H1 (cell line): ENCODE measurements at regions not wholly inside any gene's neighbourhood (a gene's known extent, or its start where the extent isn't known, plus 50 kb on each side); places are given as distances from the start of the nearest gene placed in this dataset.

Source experiments
- CTCF ChIA-PET: fragments of 300-600 bp; sonication (Branson Sonifier 250); formaldehyde crosslinking; loops from one replicate; lab custom pipeline; 2021; ENCODE audit not compliant: partially characterized antibody; lab: Charles Lee
- POLR2A ChIA-PET: fragments of 300-600 bp; sonication (Branson Sonifier 250); formaldehyde crosslinking; loops from one replicate; lab custom pipeline; 2021; ENCODE audit warnings: inconsistent platforms; ENCODE audit not compliant: partially characterized antibody; lab: Charles Lee
- DNase-seq, 2 experiments: peaks; one replicate each; pipeline versions ENCODE4 v3.0.0 to v3.0.0-alpha.2; 2010 to 2022; ENCODE audit warnings: low spot score in 2 of 2, low read depth in 1 of 2, mixed read lengths in 1 of 2
- FAIRE-seq: peaks from 2 replicates; lab custom pipeline; 2011; peaks lifted over from hg19 to GRCh38; lab: Jason Lieb, UNC
- H2AFZ ChIP-seq: 2 replicates; pipeline ENCODE4 v1.8.1; 2012; ENCODE audit warnings: low read length, inconsistent platforms
- H2AK5ac ChIP-seq: 2 replicates; pipeline ENCODE4 v1.6.1; 2013; ENCODE audit warnings: low read depth, low read length
- H2BK120ac ChIP-seq: replicated peaks from 2 replicates; pipeline ENCODE3; 2013; ENCODE audit warnings: low read depth, low read length, inconsistent platforms
- H2BK12ac ChIP-seq: 2 replicates; pipeline ENCODE4 v1.6.1; 2013; ENCODE audit warnings: low read depth, low read length
- H2BK15ac ChIP-seq: 2 replicates; pipeline ENCODE4 v1.6.1; 2013; ENCODE audit warnings: low read length
- H2BK20ac ChIP-seq: 2 replicates; pipeline ENCODE4 v1.6.1; 2013; ENCODE audit warnings: low read length
- H2BK5ac ChIP-seq: 2 replicates; pipeline ENCODE4 v1.6.1; 2013; ENCODE audit warnings: low read depth, low read length
- H3K14ac ChIP-seq: 2 replicates; pipeline ENCODE4 v1.6.1; 2013; ENCODE audit warnings: inconsistent platforms; ENCODE audit not compliant: insufficient read length
- H3K18ac ChIP-seq: 2 replicates; pipeline ENCODE4 v1.6.1; 2013; ENCODE audit warnings: low read length; ENCODE audit errors: extremely low read depth
- H3K23ac ChIP-seq: 2 replicates; pipeline ENCODE4 v1.6.1; 2013; ENCODE audit warnings: inconsistent platforms; ENCODE audit not compliant: insufficient read length
- H3K23me2 ChIP-seq: 2 replicates; pipeline ENCODE4 v1.6.1; 2013; ENCODE audit warnings: low read depth, low read length
- H3K27ac ChIP-seq: 2 replicates; pipeline ENCODE4 v1.6.1; 2011; ENCODE audit warnings: low read depth, low read length, inconsistent platforms
- H3K27me3 ChIP-seq, 4 experiments: replicated peaks in 1 of 4; 1 replicate in 1 of 4; 2 replicates in 3 of 4; pipeline versions ENCODE4 v1.6.1 to v1.8.1; 2011 to 2013; ENCODE audit warnings: low read length in 3 of 4, mild to moderate bottlenecking in 3 of 4, inconsistent platforms in 2 of 4, mixed read lengths in 2 of 4, moderate library complexity in 1 of 4; ENCODE audit not compliant: control insufficient read depth in 3 of 4, insufficient read depth in 3 of 4; ENCODE audit errors: extremely low read depth in 1 of 4
- H3K36me3 ChIP-seq, 4 experiments: 2 replicates each; pipeline versions ENCODE4 v1.6.1 to v1.8.1; 2011 to 2013; ENCODE audit warnings: mild to moderate bottlenecking in 4 of 4, low read length in 3 of 4, moderate library complexity in 2 of 4, control low read depth in 1 of 4, inconsistent platforms in 1 of 4; ENCODE audit not compliant: insufficient read depth in 4 of 4, control insufficient read depth in 2 of 4
- H3K4ac ChIP-seq: replicated peaks from 2 replicates; pipeline ENCODE3; 2013; ENCODE audit warnings: low read length, low read depth, mixed read lengths, inconsistent platforms; ENCODE audit not compliant: insufficient read length
- H3K4me1 ChIP-seq, 4 experiments: replicated peaks in 1 of 4; 1 replicate in 1 of 4; 2 replicates in 3 of 4; pipeline versions ENCODE4 v1.6.1 to v1.8.1; 2011 to 2013; ENCODE audit warnings: low read length in 3 of 4, inconsistent platforms in 2 of 4, mixed read lengths in 1 of 4; ENCODE audit not compliant: insufficient read depth in 4 of 4, control insufficient read depth in 3 of 4
- H3K4me2 ChIP-seq, 2 experiments: 2 replicates each; pipeline versions ENCODE4 v1.6.1 to v1.8.1; 2011 to 2013; ENCODE audit warnings: low read depth in 2 of 2, low read length in 2 of 2, control low read depth in 1 of 2, inconsistent platforms in 1 of 2, mild to moderate bottlenecking in 1 of 2; ENCODE audit not compliant: insufficient read depth in 1 of 2
- H3K4me3 ChIP-seq, 4 experiments: fragments of 200-600, 300-600 bp in 1 of 4; sonication (generic), shearing (Covaris generic), sonication (Bioruptor Twin) in 1 of 4; 2 replicates each; pipeline versions ENCODE4 v1.5.1 to v1.8.1; 2011 to 2016; ENCODE audit warnings: low read length in 4 of 4, low read depth in 3 of 4, control low read depth in 2 of 4, inconsistent platforms in 2 of 4, mild to moderate bottlenecking in 2 of 4, mixed read lengths in 1 of 4, moderate library complexity in 1 of 4; ENCODE audit not compliant: insufficient read depth in 2 of 4; ENCODE audit errors: extremely low read depth in 1 of 4
- H3K56ac ChIP-seq: replicated peaks from 2 replicates; pipeline ENCODE3; 2013; ENCODE audit warnings: low read depth, mild to moderate bottlenecking, mixed read lengths, low read length, inconsistent platforms; ENCODE audit not compliant: insufficient read length
- H3K79me1 ChIP-seq: 2 replicates; pipeline ENCODE4 v1.6.1; 2013; ENCODE audit warnings: low read depth, low read length, control low read depth
- H3K79me2 ChIP-seq, 2 experiments: 2 replicates each; pipeline versions ENCODE4 v1.6.1 to v1.8.1; 2012 to 2013; ENCODE audit warnings: low read length in 2 of 2, mild to moderate bottlenecking in 2 of 2, inconsistent platforms in 1 of 2; ENCODE audit not compliant: insufficient read depth in 2 of 2, control insufficient read depth in 1 of 2
- H3K9ac ChIP-seq, 4 experiments: replicated peaks in 1 of 4; 1 replicate in 1 of 4; 2 replicates in 3 of 4; pipeline versions ENCODE4 v1.6.1 to v1.8.1; 2011 to 2013; ENCODE audit warnings: low read depth in 3 of 4, low read length in 3 of 4, control low read depth in 2 of 4, mild to moderate bottlenecking in 2 of 4, moderate library complexity in 2 of 4, inconsistent platforms in 1 of 4; ENCODE audit errors: extremely low read depth in 1 of 4
- H3K9me3 ChIP-seq, 2 experiments: 2 replicates each; pipeline versions ENCODE4 v1.6.1 to v1.8.1; 2012 to 2013; ENCODE audit warnings: mild to moderate bottlenecking in 2 of 2, moderate library complexity in 2 of 2, control low read depth in 1 of 2, inconsistent platforms in 1 of 2, low read depth in 1 of 2, low read length in 1 of 2, mixed read lengths in 1 of 2; ENCODE audit not compliant: insufficient read depth in 2 of 2
- H4K20me1 ChIP-seq, 2 experiments: replicated peaks in 1 of 2; 2 replicates each; pipeline versions ENCODE3 to v1.8.1; 2011 to 2013; ENCODE audit warnings: inconsistent platforms in 2 of 2, low read length in 2 of 2, mild to moderate bottlenecking in 1 of 2; ENCODE audit not compliant: insufficient read depth in 2 of 2, control insufficient read depth in 1 of 2
- H4K5ac ChIP-seq: 2 replicates; pipeline ENCODE4 v1.6.1; 2013; ENCODE audit warnings: low read length, low read depth, mixed read lengths, inconsistent platforms; ENCODE audit not compliant: insufficient read length
- H4K8ac ChIP-seq: 2 replicates; pipeline ENCODE4 v1.8.0; 2013; ENCODE audit warnings: mild to moderate bottlenecking, moderate library complexity, low read length, inconsistent platforms; ENCODE audit not compliant: insufficient read depth; ENCODE audit errors: extremely low read depth
- H4K91ac ChIP-seq: replicated peaks from 2 replicates; pipeline ENCODE3; 2013; ENCODE audit warnings: low read length, mixed read lengths, inconsistent platforms; ENCODE audit not compliant: insufficient read length
- BACH1 ChIP-seq: IDR thresholded peaks from 2 replicates; pipeline ENCODE4 v1.6.1; 2012; ENCODE audit warnings: low read length, improper control_type of control experiment
- BRCA1 ChIP-seq: IDR thresholded peaks from 2 replicates; pipeline ENCODE4 v1.6.1; 2012; ENCODE audit warnings: low read depth, low read length, improper control_type of control experiment
- CBX8 ChIP-seq: fragments of 300-800, 300-1000 bp; sonication (generic); IDR thresholded peaks from 2 replicates; pipeline ENCODE4 v1.7.1; 2016; ENCODE audit warnings: low read depth, low read length, borderline replicate concordance
- CHD1 ChIP-seq: IDR thresholded peaks from 2 replicates; pipeline ENCODE4 v1.6.1; 2012; ENCODE audit warnings: low read depth, low read length, improper control_type of control experiment
- E2F6 ChIP-seq: IDR thresholded peaks from 2 replicates; pipeline ENCODE4 v1.6.1; 2012; ENCODE audit warnings: inconsistent platforms
- GABPA ChIP-seq: IDR thresholded peaks from 2 replicates; pipeline ENCODE4 v1.6.1; 2011; ENCODE audit warnings: mild to moderate bottlenecking, low read length, moderate library complexity, borderline replicate concordance; ENCODE audit not compliant: insufficient read depth
- GTF2F1 ChIP-seq: IDR thresholded peaks from 2 replicates; pipeline ENCODE4 v1.6.1; 2012; ENCODE audit warnings: low read depth, low read length, improper control_type of control experiment, borderline replicate concordance
- JUN ChIP-seq: IDR thresholded peaks from 2 replicates; pipeline ENCODE4 v1.6.1; 2011; ENCODE audit warnings: low read depth, mild to moderate bottlenecking, improper control_type of control experiment, low read length
- MAFK ChIP-seq: IDR thresholded peaks from 2 replicates; pipeline ENCODE4 v1.6.1; 2012; ENCODE audit warnings: low read depth, mild to moderate bottlenecking, improper control_type of control experiment, low read length
- POLR2A ChIP-seq, 2 experiments: IDR thresholded peaks; 1 replicate in 1 of 2; 2 replicates in 1 of 2; pipeline ENCODE4 v1.6.1; 2011; ENCODE audit warnings: low read depth in 2 of 2, low read length in 2 of 2, mild to moderate bottlenecking in 2 of 2; ENCODE audit errors: control extremely low read depth in 1 of 2
- RXRA ChIP-seq: IDR thresholded peaks from 2 replicates; pipeline ENCODE4 v1.6.1; 2011; ENCODE audit warnings: low read depth, mild to moderate bottlenecking, low read length, moderate library complexity; ENCODE audit not compliant: insufficient read depth
- SIRT6 ChIP-seq: IDR thresholded peaks from one replicate; pipeline ENCODE4 v1.7.1; 2012; ENCODE audit warnings: low read length, inconsistent platforms
- SIX5 ChIP-seq: IDR thresholded peaks from 2 replicates; pipeline ENCODE4 v1.6.1; 2011; ENCODE audit warnings: mild to moderate bottlenecking, low read depth, low read length
- SP1 ChIP-seq: IDR thresholded peaks from 2 replicates; pipeline ENCODE4 v1.6.1; 2011; ENCODE audit warnings: low read depth, low read length
- TEAD4 ChIP-seq: IDR thresholded peaks from 2 replicates; pipeline ENCODE4 v1.6.1; 2012; ENCODE audit warnings: low read depth, low read length, inconsistent platforms, mixed read lengths
- WGBS, 2 experiments: shearing (Covaris generic) in 1 of 2; methylation state at CpG; one replicate each; pipeline versions ENCODE4 v1.1.6 to v1.1.7; 2013 to 2015; ENCODE audit warnings: low lambda C conversion rate in 2 of 2, mixed read lengths in 2 of 2, inconsistent platforms in 1 of 2, low coverage in 1 of 2, missing lambda C conversion rate in 1 of 2; ENCODE audit not compliant: insufficient replicate concordance in 2 of 2, insufficient coverage in 1 of 2, insufficient read length in 1 of 2; ENCODE audit errors: extremely low coverage in 1 of 2, missing lambda C conversion rate in 1 of 2; 5-methylcytosine and 5-hydroxymethylcytosine counted together

GRCh38 chr4:19349416-19349815 lies 902.3 kb upstream of the SLIT2 start:
- Histone ChIP-seq H3K4ac (no peak overlapping the region), H3K23ac (no peak overlapping the region), H3K27me3 (no peaks in the 10 kb centered on the region), H3K56ac (no peak overlapping the region), H2BK15ac (no peak overlapping the region), H3K79me1 (no peaks in the 10 kb centered on the region), H2AFZ (no peak overlapping the region), H3K18ac (no peak overlapping the region), H3K4me3 (no peak overlapping the region), H2BK20ac (no peak overlapping the region), H4K8ac (no peak overlapping the region), H2BK5ac (no peak overlapping the region), H3K4me1 (no peaks in the 10 kb centered on the region), H4K91ac (no peak overlapping the region), H3K23me2 (no peaks in the 10 kb centered on the region), H4K20me1 (no peaks in the 10 kb centered on the region), H3K9me3 (no peaks in the 10 kb centered on the region), H3K14ac (no peak overlapping the region), H3K4me2 (no peak overlapping the region), H3K79me2 (no peaks in the 10 kb centered on the region), H4K5ac (no peak overlapping the region), H3K9ac (no peak overlapping the region), H3K27ac (no peak overlapping the region), H2BK12ac (no peak overlapping the region), H3K36me3 (no peaks in the 10 kb centered on the region), H2BK120ac (no peak overlapping the region), H2AK5ac (no peak overlapping the region)
- FAIRE-seq = no peak
- TF ChIP-seq RXRA = no peak
- no peak for TF ChIP-seq SP1
- TF ChIP-seq JUN = no peak
- TF ChIP-seq CHD1 = no peak
- no peak for TF ChIP-seq BACH1
- no peak for TF ChIP-seq GTF2F1
- no peak for TF ChIP-seq CBX8
- no peak for TF ChIP-seq SIRT6
- TF ChIP-seq POLR2A (IDR thresholded peaks at IDR 0.05; ENCODE audit: control extremely low read depth in 1 of 2, low read depth in 2 of 2, low read length in 2 of 2) = no peak
- TF ChIP-seq GABPA = no peak
- TF ChIP-seq BRCA1 = no peak
- no peak for TF ChIP-seq TEAD4
- no peak for TF ChIP-seq E2F6
- no peak for TF ChIP-seq MAFK
- no peak for TF ChIP-seq SIX5
- DNase-seq = no peak
- ChIA-PET CTCF (no interaction called here), POLR2A (no interaction called here)
- 100% methylated on average over 1 of the region's 1 CpG; no CpG with 5 or more reads in 1 of the 2 experiments for WGBS, 2 experiments
